IPS DF 19.7 (cell line): ENCODE measurements at regions not wholly inside any gene's neighbourhood (a gene's known extent, or its start where the extent isn't known, plus 50 kb on each side); places are given as distances from the start of the nearest gene placed in this dataset.

ENCODE experiments used
- DNase-seq: peaks from one replicate; pipeline ENCODE4 v3.0.0-alpha.2; 2013; ENCODE audit warnings: low read depth, low spot score

GRCh38 chr10:117861329-117861728 is 185.4 kb downstream of the RAB11FIP2 start:
- no peak for DNase-seq

- DNase-seq: no peak
These were observed 183.0 kb downstream of the RAB11FIP2 start for GRCh38 chr10:117863771-117864170.

- DNase-seq: no peak
These were observed 180.8 kb downstream of the RAB11FIP2 start for GRCh38 chr10:117865945-117866344.

- DNase-seq: no peak
These were observed 178.6 kb downstream of the RAB11FIP2 start for GRCh38 chr10:117868151-117868550.

- no peak for DNase-seq
These were observed 170.9 kb downstream of the RAB11FIP2 start for GRCh38 chr10:117875793-117876192.

- DNase-seq: no peak
These were observed 170.5 kb downstream of the RAB11FIP2 start for GRCh38 chr10:117876210-117876609.

GRCh38 chr10:117878626-117879025 is 168.1 kb downstream of the RAB11FIP2 start:
- DNase-seq: no peak

- no peak for DNase-seq
These were observed 162.6 kb downstream of the RAB11FIP2 start for GRCh38 chr10:117884093-117884492.

- DNase-seq: no peak
These were observed 162.1 kb downstream of the RAB11FIP2 start for GRCh38 chr10:117884592-117884991.

GRCh38 chr10:117885206-117885829 is 161.4 kb downstream of the RAB11FIP2 start:
- DNase-seq: no peak

GRCh38 chr10:117886766-117887165 is 160.0 kb downstream of the RAB11FIP2 start:
- DNase-seq: no peak

GRCh38 chr10:117889664-117890063 is 157.1 kb downstream of the RAB11FIP2 start:
- no peak for DNase-seq

GRCh38 chr10:117892681-117893220 is 154.0 kb downstream of the RAB11FIP2 start:
- no peak for DNase-seq

- no peak for DNase-seq
These were observed 152.4 kb downstream of the RAB11FIP2 start for GRCh38 chr10:117894339-117894738.

- no peak for DNase-seq
These were observed 150.2 kb downstream of the RAB11FIP2 start for GRCh38 chr10:117896517-117896916.

- DNase-seq: peak; percentile 12
These were observed 147.5 kb downstream of the RAB11FIP2 start for GRCh38 chr10:117899181-117899683.

- DNase-seq: no peak
These were observed 146.5 kb downstream of the RAB11FIP2 start for GRCh38 chr10:117900280-117900679.

GRCh38 chr10:117903854-117904253 is 142.9 kb downstream of the RAB11FIP2 start:
- DNase-seq: no peak

GRCh38 chr10:117905404-117905803 is 141.3 kb downstream of the RAB11FIP2 start:
- no peak for DNase-seq

GRCh38 chr10:117911684-117912083 is 135.1 kb downstream of the RAB11FIP2 start:
- DNase-seq: no peak

GRCh38 chr10:117914334-117914733 is 132.4 kb downstream of the RAB11FIP2 start:
- DNase-seq: no peak

GRCh38 chr10:117920956-117921355 is 125.8 kb downstream of the RAB11FIP2 start:
- DNase-seq: no peak

GRCh38 chr10:117921421-117921820 is 125.3 kb downstream of the RAB11FIP2 start:
- no peak for DNase-seq
